ENCODE measurements at regions not wholly inside any gene's neighbourhood (a gene's known extent, or its start where the extent isn't known, plus 50 kb on each side); places are given as distances from the start of the nearest gene placed in this dataset.

DNA sequence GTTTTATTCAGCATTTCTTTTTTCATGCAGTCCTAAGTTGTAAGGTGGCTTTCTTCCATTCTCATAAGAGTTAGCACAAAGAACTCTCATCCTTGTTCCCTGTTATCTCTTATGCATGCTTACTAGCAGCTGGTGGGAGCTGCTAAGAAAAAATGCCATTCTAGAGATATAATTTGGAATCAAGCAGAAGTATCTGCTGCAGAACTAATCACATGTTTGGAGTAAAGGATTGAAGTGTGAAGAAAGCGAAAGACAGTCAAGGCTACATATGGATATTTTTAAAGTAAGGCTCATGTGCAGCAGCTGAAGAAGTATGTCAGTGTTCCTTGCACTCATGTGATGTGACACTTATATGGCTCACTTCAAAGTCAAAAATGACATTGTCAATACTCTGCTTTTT lies 116.2 kb upstream of the PCED1B start:
- Histone ChIP-seq H3K27ac (ENCODE audit: insufficient read depth, low read depth, low read length) (no peak overlapping the region), H3K27me3 (ENCODE audit: control insufficient read depth in 2 of 2, insufficient read depth in 2 of 2, low read length in 2 of 2) (no peaks in the 10 kb centered on the region), H3K4me1 (ENCODE audit: control insufficient read depth, extremely low read depth, insufficient read depth, low read length) (peaks cover 17% of the 10 kb centered on the region), H4K20me1 (replicated peaks; ENCODE audit: control insufficient read depth, extremely low read depth, insufficient read depth, low read length) (no peaks in the 10 kb centered on the region), H3K4me3 (replicated peaks in 1 of 3; ENCODE audit: insufficient read depth in 1 of 3, low read depth in 1 of 3, low read length in 3 of 3) (no peak overlapping the region), H3K9ac (replicated peaks; ENCODE audit: extremely low read depth, insufficient read depth, low read length) (no peak overlapping the region), H3K79me2 (ENCODE audit: control insufficient read depth, insufficient read depth, low read length) (no peaks in the 10 kb centered on the region), H3K36me3 (ENCODE audit: control insufficient read depth in 2 of 2, extremely low read depth in 1 of 2, insufficient read depth in 2 of 2, low read length in 2 of 2) (no peaks in the 10 kb centered on the region), H2AFZ (ENCODE audit: low read depth, low read length) (no peak overlapping the region), H3K9me3 (replicated peaks; ENCODE audit: control insufficient read depth, insufficient read depth, low read length) (no peaks in the 10 kb centered on the region), H3K4me2 (ENCODE audit: insufficient read depth, low read length) (no peak overlapping the region), H3K9me1 (replicated peaks; ENCODE audit: control insufficient read depth, extremely low read depth, insufficient read depth, low read length) (no peaks in the 10 kb centered on the region)
- FAIRE-seq (no peak), DNase-seq (ENCODE audit: low read depth, low spot score) (no peak)
- intact Hi-C loops (cut with micrococcal nuclease) (no loop called here), dilution Hi-C loops (cut with MboI; ENCODE audit: extremely low pct_ligation_motif_present, low sequenced_read_pairs) (no loop called here)
- CTCF ChIA-PET: interaction anchor here (0.8 to 2.7 kb wide), 3 partner anchors 10 to 21 kb away, joined by 3 to 11 read pairs (median 4); no protein-coding TSS in a partner anchor
- POLR2A ChIA-PET: no interaction called here
- TF ChIP-seq EZH2 (IDR thresholded peaks at IDR 0.05; ENCODE audit: borderline replicate concordance, low read depth, low read length, severe bottlenecking) (no peak), CTCF (IDR thresholded peaks at IDR 0.05; ENCODE audit: extremely low read depth in 1 of 2, insufficient read depth in 1 of 2, low read depth in 1 of 2, low read length in 2 of 2) (no peak), MAX (IDR thresholded peaks at IDR 0.05; ENCODE audit: insufficient read depth, insufficient read length) (no peak), POLR2A (IDR thresholded peaks at IDR 0.05; ENCODE audit: low read depth, low read length) (no peak), POLR2AphosphoS5 (IDR thresholded peaks at IDR 0.05; ENCODE audit: insufficient read depth, low read depth, low read length) (no peak), FOS (IDR thresholded peaks at IDR 0.05; ENCODE audit: borderline replicate concordance, insufficient read depth, low read length) (no peak), MYC (IDR thresholded peaks at IDR 0.05; ENCODE audit: low read depth, low read length) (no peak), JUN (IDR thresholded peaks at IDR 0.05; ENCODE audit: borderline replicate concordance, insufficient read depth, insufficient read length, low read depth) (no peak), GATA2 (IDR thresholded peaks at IDR 0.05; ENCODE audit: insufficient read depth, insufficient read length, low read depth, low read length) (no peak)
- BruUV-seq (replicated peaks): no TSS peak

Data from endothelial cell of umbilical vein (primary cell).